Liver (tissue), 8 donors: ENCODE measurements at regions not wholly inside any gene's neighbourhood (a gene's known extent, or its start where the extent isn't known, plus 50 kb on each side); places are given as distances from the start of the nearest gene placed in this dataset.

ENCODE experiments used
- DNase-seq: peaks from one replicate; pipeline ENCODE4 v3.0.0-alpha.2; 2017; ENCODE audit warnings: low spot score
- H3K27ac ChIP-seq, 2 donors: one replicate each; pipeline ENCODE4 v1.7.0; 2013; ENCODE audit warnings: inconsistent platforms in 2 of 2, low read length in 2 of 2, control low read depth in 1 of 2, low read depth in 1 of 2, mild to moderate bottlenecking in 1 of 2
- H3K27me3 ChIP-seq, 4 donors: one replicate each; pipeline versions ENCODE4 v1.6.1 to v1.7.0; 2013; ENCODE audit warnings: low read length in 3 of 4, inconsistent platforms in 1 of 4, mild to moderate bottlenecking in 1 of 4, moderate library complexity in 1 of 4; ENCODE audit not compliant: control insufficient read depth in 4 of 4, insufficient read depth in 4 of 4
- H3K36me3 ChIP-seq, 4 donors: one replicate each; pipeline versions ENCODE4 v1.6.1 to v1.7.0; 2013; ENCODE audit warnings: low read length in 3 of 4, mild to moderate bottlenecking in 3 of 4, low read depth in 1 of 4, moderate library complexity in 1 of 4; ENCODE audit not compliant: control insufficient read depth in 4 of 4, insufficient read depth in 3 of 4
- H3K4me1 ChIP-seq, 4 donors: one replicate each; pipeline versions ENCODE4 v1.6.1 to v1.7.0; 2013; ENCODE audit warnings: low read length in 3 of 4, mild to moderate bottlenecking in 3 of 4, moderate library complexity in 1 of 4; ENCODE audit not compliant: control insufficient read depth in 4 of 4, insufficient read depth in 4 of 4
- H3K4me3 ChIP-seq, 3 donors: one replicate each; pipeline versions ENCODE4 v1.6.1 to v1.7.0; 2013; ENCODE audit warnings: low read length in 3 of 3, control low read depth in 1 of 3, low read depth in 1 of 3, mild to moderate bottlenecking in 1 of 3
- H3K9ac ChIP-seq, 2 donors: one replicate each; pipeline ENCODE4 v1.7.0; 2013; ENCODE audit warnings: low read length in 2 of 2, mild to moderate bottlenecking in 2 of 2, moderate library complexity in 2 of 2, control low read depth in 1 of 2, low read depth in 1 of 2
- H3K9me3 ChIP-seq, 4 donors: one replicate each; pipeline versions ENCODE4 v1.6.1 to v1.7.0; 2013; ENCODE audit warnings: low read length in 3 of 4; ENCODE audit not compliant: control insufficient read depth in 4 of 4
- ATF3 ChIP-seq: IDR thresholded peaks from 2 replicates; pipeline ENCODE4 v1.6.1; 2016; ENCODE audit warnings: antibody characterized with exemption
- CTCF ChIP-seq: fragments of 150-350 bp; IDR thresholded peaks from 2 replicates; pipeline ENCODE4 v1.5.1; 2017; ENCODE audit warnings: improper control_type of control experiment, low read depth, low read length; ENCODE audit not compliant: missing input control
- EGR1 ChIP-seq, 2 donors: IDR thresholded peaks; 2 replicates each; pipeline ENCODE4 v1.6.1; 2016 to 2018; ENCODE audit warnings: antibody characterized with exemption in 2 of 2, low read depth in 2 of 2
- FOXA1 ChIP-seq: IDR thresholded peaks from 2 replicates; pipeline ENCODE4 v1.6.1; 2016; ENCODE audit warnings: antibody characterized with exemption
- FOXA2 ChIP-seq: IDR thresholded peaks from 2 replicates; pipeline ENCODE4 v1.6.1; 2016; ENCODE audit warnings: antibody characterized with exemption
- GABPA ChIP-seq, 2 donors: IDR thresholded peaks in 1 of 2; conservative IDR thresholded peaks in 1 of 2; 2 replicates each; pipeline ENCODE4 v1.6.1; 2016; ENCODE audit warnings: antibody characterized with exemption in 2 of 2, mild to moderate bottlenecking in 1 of 2, moderate library complexity in 1 of 2
- HNF4A ChIP-seq, 2 donors: conservative IDR thresholded peaks; 2 replicates each; pipeline ENCODE4 v1.6.1; 2016; ENCODE audit warnings: antibody characterized with exemption in 2 of 2, mild to moderate bottlenecking in 2 of 2
- HNF4G ChIP-seq: IDR thresholded peaks from 2 replicates; pipeline ENCODE4 v1.6.1; 2016; ENCODE audit warnings: antibody characterized with exemption
- JUND ChIP-seq, 2 donors: IDR thresholded peaks; 2 replicates each; pipeline ENCODE4 v1.6.1; 2016; ENCODE audit warnings: antibody characterized with exemption in 2 of 2
- MAX ChIP-seq: IDR thresholded peaks from 2 replicates; pipeline ENCODE4 v1.6.1; 2016; ENCODE audit warnings: antibody characterized with exemption
- NR2F2 ChIP-seq: IDR thresholded peaks from 2 replicates; pipeline ENCODE4 v1.6.1; 2016; ENCODE audit warnings: antibody characterized with exemption
- RAD21 ChIP-seq, 2 donors: IDR thresholded peaks; 2 replicates each; pipeline ENCODE4 v1.6.1; 2016; ENCODE audit warnings: antibody characterized with exemption in 2 of 2, mild to moderate bottlenecking in 2 of 2
- REST ChIP-seq: IDR thresholded peaks from 2 replicates; pipeline ENCODE4 v1.6.1; 2016; ENCODE audit warnings: antibody characterized with exemption, mild to moderate bottlenecking
- RXRA ChIP-seq, 2 donors: IDR thresholded peaks; 2 replicates each; pipeline ENCODE4 v1.6.1; 2017 to 2018; ENCODE audit warnings: antibody characterized with exemption in 2 of 2, mild to moderate bottlenecking in 1 of 2
- SP1 ChIP-seq: IDR thresholded peaks from 2 replicates; pipeline ENCODE4 v1.6.1; 2018; ENCODE audit warnings: antibody characterized with exemption, mild to moderate bottlenecking
- TAF1 ChIP-seq: conservative IDR thresholded peaks from 2 replicates; pipeline ENCODE4 v1.6.1; 2016; ENCODE audit warnings: antibody characterized with exemption, mild to moderate bottlenecking
- YY1 ChIP-seq: IDR thresholded peaks from 2 replicates; pipeline ENCODE4 v1.6.1; 2016; ENCODE audit warnings: antibody characterized with exemption, mild to moderate bottlenecking
- ZBTB33 ChIP-seq: IDR thresholded peaks from 2 replicates; pipeline ENCODE4 v1.6.1; 2016; ENCODE audit warnings: antibody characterized with exemption
- WGBS: extraction: QIAGEN DNeasy Blood & Tissue Kit; methylation state at CpG from one replicate; pipeline ENCODE4 v1.1.7; 2013; 5-methylcytosine and 5-hydroxymethylcytosine counted together
- donor health status: healthy.
- donor health status: healthy.
- donor health status: healthy.
- donor health status: healthy.
- donor health status: healthy.

- Histone ChIP-seq H3K4me3 (no peak overlapping the region), H3K9me3 (no peaks in the 10 kb centered on the region), H3K36me3 (no peaks in the 10 kb centered on the region), H3K4me1 (no peaks in the 10 kb centered on the region), H3K27me3 (peaks cover 0 to 6% (median 0%) of the 10 kb centered on the region in 4 donors), H3K9ac (no peak overlapping the region), H3K27ac (no peak overlapping the region)
- 43% methylated on average over 4 of the region's 4 CpGs for WGBS
- DNase-seq: no peak
- TF ChIP-seq TAF1: no peak
- TF ChIP-seq RAD21 (IDR thresholded peaks at IDR 0.05): no peak
- no peak for TF ChIP-seq JUND (IDR thresholded peaks at IDR 0.05)
- no peak for TF ChIP-seq GABPA (IDR thresholded peaks at IDR 0.05 in 1 of 2, conservative IDR thresholded peaks at IDR 0.05 in 1 of 2)
- TF ChIP-seq EGR1 (IDR thresholded peaks at IDR 0.05; ENCODE audit: low read depth in 2 of 2): no peak
- no peak for TF ChIP-seq FOXA2
- no peak for TF ChIP-seq FOXA1
- TF ChIP-seq NR2F2: no peak
- no peak for TF ChIP-seq HNF4G
- no peak for TF ChIP-seq RXRA (IDR thresholded peaks at IDR 0.05)
- TF ChIP-seq ATF3: no peak
- no peak for TF ChIP-seq MAX
- TF ChIP-seq CTCF: no peak
- TF ChIP-seq YY1: no peak
- no peak for TF ChIP-seq REST
- TF ChIP-seq HNF4A (conservative IDR thresholded peaks at IDR 0.05): no peak
- no peak for TF ChIP-seq SP1
- TF ChIP-seq ZBTB33: no peak
Measured at GRCh38 chr4:160592258-160592657, 1489.4 kb downstream of the RAPGEF2 start.
